NCI-H1092 treated with DMSO at 0.1 percent for 48 hours (cell line): ENCODE measurements at regions not wholly inside any gene's neighbourhood (a gene's known extent, or its start where the extent isn't known, plus 50 kb on each side); places are given as distances from the start of the nearest gene placed in this dataset.

ENCODE experiments used
- DNase-seq: peaks from one replicate; lab custom pipeline; 2025; lab: John Stamatoyannopoulos, UW

DNA sequence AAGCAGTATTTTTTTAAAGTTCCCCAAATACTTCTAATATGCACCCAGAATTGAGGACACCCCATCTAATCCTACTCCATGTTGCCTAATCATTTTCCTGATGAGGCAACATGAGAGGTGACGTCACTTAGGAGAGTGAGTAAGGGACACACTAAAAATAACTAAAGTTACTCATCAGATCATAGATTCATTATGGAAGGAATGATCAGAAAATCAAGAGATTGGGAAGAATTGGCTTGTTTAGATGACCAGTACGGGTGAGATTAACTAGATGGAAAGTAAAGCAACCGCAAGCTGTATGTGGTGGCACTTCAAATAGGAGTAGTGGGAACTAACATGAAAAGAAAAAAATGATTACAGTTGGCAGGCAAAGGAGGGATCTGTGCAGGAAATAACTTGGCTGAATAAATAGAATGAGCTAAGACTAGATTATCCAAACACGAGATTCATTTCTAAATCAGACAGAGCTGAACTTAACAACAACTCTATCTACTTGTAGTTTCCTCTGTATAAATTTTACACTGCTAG lies 61.4 kb upstream of the CXADR start:
- no peak for DNase-seq

DNA sequence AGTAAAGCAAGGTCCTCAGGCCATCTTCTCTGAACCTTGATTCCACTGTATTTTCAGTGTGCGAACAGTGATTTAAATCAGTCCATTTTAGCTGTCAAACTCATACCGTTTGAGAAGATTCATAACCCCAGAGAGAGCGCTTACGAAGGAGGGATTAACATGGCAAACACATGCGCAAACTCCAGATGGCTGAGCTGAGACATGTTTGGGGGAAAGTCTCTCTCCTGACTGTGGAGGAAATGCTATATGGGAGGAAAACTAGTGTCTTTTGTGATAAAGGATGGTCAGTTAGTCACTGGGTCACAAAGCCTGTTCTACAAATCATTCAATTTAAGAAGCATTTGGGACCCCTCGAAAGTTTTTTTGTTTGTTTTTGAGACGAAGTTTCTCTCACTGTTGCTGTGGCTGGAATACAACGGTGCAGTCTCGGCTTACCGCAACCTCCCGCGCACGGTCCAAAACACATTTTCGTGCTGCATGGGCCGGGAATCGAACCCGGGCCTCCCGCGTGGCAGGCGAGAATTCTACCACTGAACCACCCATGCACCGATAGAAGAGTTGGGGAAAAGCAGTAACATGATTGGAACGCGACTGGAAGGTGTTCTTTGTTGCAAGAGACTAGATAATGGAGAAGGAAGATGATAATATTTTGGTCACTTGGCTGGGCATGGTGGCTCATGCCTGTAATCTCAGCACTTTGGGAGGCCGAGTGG lies 58.4 kb upstream of the CXADR start:
- no peak for DNase-seq

DNA sequence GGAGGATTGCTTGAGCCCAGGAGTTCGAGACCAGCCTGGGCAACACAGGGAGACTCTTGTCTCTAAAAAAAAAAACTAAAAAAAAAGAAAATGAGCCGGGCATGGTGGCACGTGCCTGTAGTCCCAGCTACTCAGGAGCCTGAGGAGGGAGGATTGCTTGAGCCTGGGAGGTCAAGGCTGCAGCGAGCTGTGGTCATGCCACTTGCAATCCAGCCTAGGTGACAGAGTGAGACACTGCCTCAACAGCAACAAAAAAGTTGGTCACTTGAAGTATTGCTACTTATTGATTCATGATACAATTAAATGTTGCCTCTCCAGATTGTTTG lies 57.9 kb upstream of the CXADR start:
- DNase-seq, result no peak

DNA sequence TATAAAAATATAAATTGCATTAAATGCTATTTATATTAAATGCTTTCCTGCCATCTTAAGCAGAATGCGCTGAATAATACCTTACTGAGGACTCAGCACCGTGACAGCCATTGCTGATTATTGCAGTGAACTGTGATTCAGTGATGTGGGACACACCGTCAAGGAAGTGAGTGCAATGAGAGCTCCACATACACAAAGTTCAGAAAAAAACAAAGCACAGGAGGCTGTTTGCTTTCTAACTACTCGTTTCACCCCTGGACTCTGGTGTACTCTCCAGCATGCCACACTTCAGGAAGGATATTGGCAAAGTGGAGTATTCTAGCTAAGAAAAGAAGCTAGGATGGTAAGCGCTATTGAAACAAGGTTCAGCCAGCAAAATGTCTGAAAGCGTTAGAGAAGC lies 57.4 kb upstream of the CXADR start:
- no peak for DNase-seq

DNA sequence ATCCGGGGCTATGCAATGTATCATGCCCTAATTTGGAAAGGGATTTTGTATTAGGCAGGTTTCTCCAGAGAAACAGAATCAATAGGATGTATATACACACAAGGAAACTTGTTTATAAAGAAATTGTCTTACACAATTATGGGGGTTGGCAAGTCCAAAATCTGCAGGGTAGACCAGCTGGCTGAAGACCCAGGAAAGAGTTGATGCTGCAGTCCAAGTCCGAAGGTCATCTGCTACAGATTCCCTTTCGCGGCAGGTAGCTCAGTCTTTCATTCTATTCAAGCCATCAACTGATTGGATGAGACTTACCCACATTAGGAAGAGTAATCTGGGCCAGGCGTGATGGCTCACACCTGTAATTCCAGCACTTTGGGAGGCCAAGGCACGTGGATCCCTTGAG lies 54.6 kb upstream of the CXADR start:
- DNase-seq, result no peak

DNA sequence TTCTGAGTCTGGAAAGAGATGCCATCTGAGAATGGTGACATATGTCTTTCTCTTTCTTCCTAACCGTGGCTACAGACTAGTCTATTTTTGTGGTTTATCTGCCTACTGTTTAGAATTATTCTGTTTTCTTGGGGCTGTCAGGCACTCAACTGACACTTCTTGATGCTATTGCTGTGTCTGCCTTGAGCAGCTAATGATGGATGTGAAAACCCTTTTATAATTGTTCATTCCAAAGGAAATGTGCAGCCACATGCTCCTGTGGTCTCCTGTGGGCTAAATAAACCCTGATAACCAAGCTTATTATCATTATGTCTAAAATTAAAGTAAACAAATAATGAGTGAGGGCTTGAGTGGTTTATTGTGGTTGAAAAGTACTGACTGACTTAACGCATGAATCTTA lies 52.7 kb upstream of the CXADR start:
- no peak for DNase-seq

DNA sequence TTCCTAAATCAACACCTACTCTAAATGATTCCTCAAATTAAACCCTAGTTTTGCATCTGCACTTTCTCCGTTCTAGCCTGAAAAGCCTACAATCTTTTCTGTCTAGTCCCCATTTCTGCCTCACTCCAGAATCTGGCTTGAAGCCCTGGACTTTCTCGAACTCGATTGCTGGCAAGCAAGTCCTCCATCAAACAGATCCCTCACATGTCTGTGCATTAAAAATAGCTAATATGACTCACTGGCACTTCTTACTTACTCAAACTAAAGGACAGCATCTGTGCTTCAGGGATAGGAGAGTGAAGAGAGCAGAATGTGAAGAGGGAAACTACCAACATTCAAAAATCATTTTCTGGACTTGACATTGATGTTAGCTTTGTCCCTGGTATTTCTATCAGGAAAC lies 51.8 kb upstream of the CXADR start:
- no peak for DNase-seq

DNA sequence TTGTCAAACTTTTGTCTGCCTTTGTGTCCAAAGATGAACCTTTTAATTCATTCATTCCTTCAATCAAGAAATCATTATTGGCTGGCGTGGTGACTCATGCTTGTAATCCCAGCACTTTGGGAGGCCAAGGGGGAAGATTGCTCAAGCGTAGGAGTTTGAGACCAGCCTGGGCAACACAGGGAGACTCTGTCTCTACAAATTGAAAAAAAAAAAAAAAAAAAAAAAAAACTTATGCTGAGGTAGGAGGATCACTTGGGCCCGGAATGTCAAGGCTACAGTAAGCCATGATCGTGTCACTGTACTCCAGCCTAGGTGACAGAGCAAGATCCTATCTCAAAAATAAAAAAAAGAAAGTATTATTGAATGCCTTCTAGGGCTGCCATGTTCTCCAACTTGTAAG lies 51.3 kb upstream of the CXADR start:
- DNase-seq, result no peak

DNA sequence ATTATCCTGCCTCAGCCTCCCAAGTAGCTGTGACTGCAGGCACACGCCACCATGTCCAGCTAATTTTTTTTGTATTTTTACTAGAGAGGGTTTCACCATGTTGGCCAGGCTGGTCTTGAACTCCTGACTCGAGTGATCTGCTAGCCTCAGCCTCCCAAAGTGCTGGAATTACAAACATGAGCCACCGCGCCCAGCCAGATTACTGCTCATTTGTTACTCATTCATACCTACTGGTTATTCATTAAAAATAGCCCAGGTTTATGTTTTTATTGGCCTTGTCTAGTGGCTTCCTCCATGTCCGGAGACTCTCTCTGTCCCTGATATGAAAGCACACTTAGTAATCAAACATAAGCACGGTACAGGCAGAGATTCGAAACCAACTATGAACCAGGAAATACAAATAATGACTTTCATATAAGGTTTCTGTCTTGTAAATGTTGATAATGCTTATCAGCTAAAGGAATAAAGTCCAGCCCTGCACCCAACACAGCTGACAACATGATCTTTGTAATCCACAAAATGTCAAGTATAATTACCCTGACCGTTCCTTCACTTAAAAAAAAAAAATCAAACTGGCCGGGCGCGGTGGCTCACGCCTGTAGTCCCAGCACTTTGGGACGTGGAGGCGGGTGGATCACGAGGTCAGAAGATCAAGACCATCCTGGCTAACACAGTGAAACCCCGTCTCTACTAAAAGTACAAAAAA lies 50.4 kb upstream of the CXADR start:
- no peak for DNase-seq
